ENCODE measurements at regions not wholly inside any gene's neighbourhood (a gene's known extent, or its start where the extent isn't known, plus 50 kb on each side); places are given as distances from the start of the nearest gene placed in this dataset.

DNA sequence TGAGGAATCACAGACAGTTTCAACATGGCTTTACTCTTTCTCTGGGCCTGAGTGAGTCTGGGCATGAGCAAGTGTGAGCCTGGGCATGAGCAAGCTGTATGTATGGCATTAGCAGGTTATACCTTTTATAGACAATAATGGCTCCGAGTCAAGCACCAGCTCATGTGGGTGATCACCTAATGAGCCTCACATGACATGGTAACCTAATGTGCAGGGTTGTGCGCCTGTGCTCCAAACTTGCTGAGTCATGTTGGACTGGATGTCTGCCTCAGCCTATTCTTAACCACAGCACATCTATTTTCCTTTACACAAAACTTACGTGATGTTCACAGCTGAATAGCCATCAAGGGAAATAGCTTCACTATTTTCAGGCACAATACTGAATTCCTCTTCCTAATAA, 236.2 kb upstream of the NRIP1 start:
- TF ChIP-seq, protein P1, sequence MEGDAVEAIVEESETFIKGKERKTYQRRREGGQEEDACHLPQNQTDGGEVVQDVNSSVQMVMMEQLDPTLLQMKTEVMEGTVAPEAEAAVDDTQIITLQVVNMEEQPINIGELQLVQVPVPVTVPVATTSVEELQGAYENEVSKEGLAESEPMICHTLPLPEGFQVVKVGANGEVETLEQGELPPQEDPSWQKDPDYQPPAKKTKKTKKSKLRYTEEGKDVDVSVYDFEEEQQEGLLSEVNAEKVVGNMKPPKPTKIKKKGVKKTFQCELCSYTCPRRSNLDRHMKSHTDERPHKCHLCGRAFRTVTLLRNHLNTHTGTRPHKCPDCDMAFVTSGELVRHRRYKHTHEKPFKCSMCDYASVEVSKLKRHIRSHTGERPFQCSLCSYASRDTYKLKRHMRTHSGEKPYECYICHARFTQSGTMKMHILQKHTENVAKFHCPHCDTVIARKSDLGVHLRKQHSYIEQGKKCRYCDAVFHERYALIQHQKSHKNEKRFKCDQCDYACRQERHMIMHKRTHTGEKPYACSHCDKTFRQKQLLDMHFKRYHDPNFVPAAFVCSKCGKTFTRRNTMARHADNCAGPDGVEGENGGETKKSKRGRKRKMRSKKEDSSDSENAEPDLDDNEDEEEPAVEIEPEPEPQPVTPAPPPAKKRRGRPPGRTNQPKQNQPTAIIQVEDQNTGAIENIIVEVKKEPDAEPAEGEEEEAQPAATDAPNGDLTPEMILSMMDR (IDR thresholded peaks at IDR 0.05; ENCODE audit: unreplicated experiment): no peak
- peaks cover 2% of the 10 kb centered on the region for H3K27me3 Mint-ChIP-seq (ENCODE audit: unreplicated experiment)
- no peak overlapping the region for H3K27ac Mint-ChIP-seq (ENCODE audit: unreplicated experiment)
- H3K9me3 Mint-ChIP-seq (ENCODE audit: unreplicated experiment): no peaks in the 10 kb centered on the region
- no peak overlapping the region for H3K4me3 Mint-ChIP-seq (ENCODE audit: unreplicated experiment)
- H3K36me3 Mint-ChIP-seq (ENCODE audit: low read depth, unreplicated experiment): no peaks in the 10 kb centered on the region
- H3K4me1 Mint-ChIP-seq (ENCODE audit: unreplicated experiment): peaks cover 3% of the 10 kb centered on the region
- no peak for DNase-seq (ENCODE audit: low spot score)

DNA sequence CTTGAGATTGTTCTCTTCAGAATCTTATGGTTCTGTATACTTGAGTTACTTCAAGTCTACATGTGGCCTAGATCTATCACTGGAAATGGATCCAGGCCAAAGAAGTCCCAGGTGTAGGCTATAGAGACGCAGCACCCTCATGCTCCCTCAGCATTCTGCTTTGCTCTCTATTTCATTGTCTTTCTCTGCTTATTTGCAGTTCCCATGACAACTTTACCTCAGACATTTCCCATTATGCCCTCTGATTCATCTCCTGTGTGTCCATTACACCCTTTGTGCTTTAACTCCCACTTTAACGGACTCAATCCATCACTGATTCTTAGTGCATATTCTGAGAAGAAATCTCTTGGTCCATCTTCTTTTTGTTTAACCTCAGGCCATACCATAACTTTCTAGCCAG, 236.9 kb upstream of the NRIP1 start:
- DNase-seq (ENCODE audit: low spot score): no peak
- H3K9me3 Mint-ChIP-seq (ENCODE audit: unreplicated experiment): no peaks in the 10 kb centered on the region
- no peak overlapping the region for H3K4me3 Mint-ChIP-seq (ENCODE audit: unreplicated experiment)
- no peaks in the 10 kb centered on the region for H3K36me3 Mint-ChIP-seq (ENCODE audit: low read depth, unreplicated experiment)
- H3K27me3 Mint-ChIP-seq (ENCODE audit: unreplicated experiment): peaks cover 2% of the 10 kb centered on the region
- TF ChIP-seq, protein P1 (IDR thresholded peaks at IDR 0.05; ENCODE audit: unreplicated experiment): no peak
- no peak overlapping the region for H3K27ac Mint-ChIP-seq (ENCODE audit: unreplicated experiment)
- peaks cover 3% of the 10 kb centered on the region for H3K4me1 Mint-ChIP-seq (ENCODE audit: unreplicated experiment)

DNA sequence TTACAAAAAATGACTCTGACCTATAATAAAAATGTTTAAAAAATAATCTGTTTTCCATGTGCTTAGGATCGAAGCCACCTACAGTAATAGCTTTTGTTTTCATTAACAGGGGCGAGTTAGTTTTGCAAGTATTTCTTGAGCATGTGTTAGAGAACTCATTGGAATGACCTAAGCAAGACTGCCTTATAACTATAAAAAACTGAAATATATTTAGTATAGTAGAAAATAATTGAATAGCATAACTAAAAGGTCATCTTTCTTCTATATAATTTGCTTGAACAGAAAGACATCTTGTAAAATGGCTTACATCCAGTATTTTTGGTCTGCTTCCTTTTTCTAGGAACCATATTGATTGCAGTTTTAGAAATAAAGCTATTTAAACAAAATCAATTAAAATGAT, 241.5 kb upstream of the NRIP1 start:
- Mint-ChIP-seq H3K27ac (ENCODE audit: unreplicated experiment) (no peak overlapping the region), H3K4me1 (ENCODE audit: unreplicated experiment) (no peaks in the 10 kb centered on the region), H3K9me3 (ENCODE audit: unreplicated experiment) (no peaks in the 10 kb centered on the region), H3K27me3 (ENCODE audit: unreplicated experiment) (no peaks in the 10 kb centered on the region), H3K4me3 (ENCODE audit: unreplicated experiment) (no peak overlapping the region), H3K36me3 (ENCODE audit: low read depth, unreplicated experiment) (no peaks in the 10 kb centered on the region)
- TF ChIP-seq, protein P1 (IDR thresholded peaks at IDR 0.05; ENCODE audit: unreplicated experiment): no peak
- no peak for DNase-seq (ENCODE audit: low spot score)

DNA sequence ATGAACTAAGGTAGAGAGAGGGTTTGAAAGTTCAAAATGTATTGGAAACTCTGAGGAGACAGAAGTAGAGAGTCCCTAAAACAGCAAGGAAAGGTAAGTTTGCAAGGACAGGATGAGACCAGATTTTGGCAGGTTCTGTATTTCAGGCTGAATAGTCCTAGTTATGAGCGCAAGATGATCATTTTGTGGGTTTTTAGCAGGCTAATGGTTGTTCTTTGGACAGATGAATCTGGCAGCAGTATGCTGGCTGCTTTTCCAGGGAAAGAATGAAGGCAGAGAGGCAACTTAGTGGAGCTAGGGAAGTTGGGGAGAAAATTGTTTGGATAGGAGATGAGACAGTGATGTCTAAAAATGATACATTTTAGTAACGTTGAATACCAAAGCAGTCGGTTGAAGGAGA, 243.5 kb upstream of the NRIP1 start:
- no peak overlapping the region for H3K27ac Mint-ChIP-seq (ENCODE audit: unreplicated experiment)
- TF ChIP-seq, protein P1 (IDR thresholded peaks at IDR 0.05; ENCODE audit: unreplicated experiment): no peak
- H3K4me3 Mint-ChIP-seq (ENCODE audit: unreplicated experiment): no peak overlapping the region
- H3K27me3 Mint-ChIP-seq (ENCODE audit: unreplicated experiment): no peaks in the 10 kb centered on the region
- DNase-seq (ENCODE audit: low spot score): no peak
- no peaks in the 10 kb centered on the region for H3K36me3 Mint-ChIP-seq (ENCODE audit: low read depth, unreplicated experiment)
- H3K9me3 Mint-ChIP-seq (ENCODE audit: unreplicated experiment): no peaks in the 10 kb centered on the region
- H3K4me1 Mint-ChIP-seq (ENCODE audit: unreplicated experiment): no peaks in the 10 kb centered on the region

DNA sequence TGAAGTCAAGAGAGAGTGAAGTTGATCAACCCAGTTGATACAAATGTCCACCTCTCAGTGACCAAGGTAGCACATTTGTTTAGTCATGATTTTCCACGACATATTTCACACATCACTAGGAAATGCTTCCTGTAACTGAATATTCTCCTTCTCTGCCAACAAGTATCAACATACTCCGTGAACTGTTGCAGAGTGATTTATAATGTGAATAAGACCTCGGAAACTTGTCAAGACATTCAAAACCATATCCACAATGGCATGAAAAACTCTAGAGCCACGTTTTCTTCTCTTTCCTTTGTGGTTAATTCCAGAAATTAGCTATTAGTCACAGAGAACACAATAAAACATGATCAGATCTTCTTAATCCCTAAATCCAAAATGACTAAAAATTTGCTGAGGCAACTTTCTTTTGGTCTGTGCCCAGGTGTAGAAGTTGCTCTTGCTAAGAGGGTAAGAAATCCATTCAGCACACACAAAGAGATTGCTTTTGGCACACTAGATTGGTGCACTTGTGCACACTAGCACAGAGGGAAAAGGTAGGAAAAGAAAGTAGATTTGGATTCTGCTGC, 244.3 kb upstream of the NRIP1 start:
- no peak overlapping the region for H3K27ac Mint-ChIP-seq (ENCODE audit: unreplicated experiment)
- no peaks in the 10 kb centered on the region for H3K27me3 Mint-ChIP-seq (ENCODE audit: unreplicated experiment)
- no peaks in the 10 kb centered on the region for H3K9me3 Mint-ChIP-seq (ENCODE audit: unreplicated experiment)
- TF ChIP-seq, protein P1 (IDR thresholded peaks at IDR 0.05; ENCODE audit: unreplicated experiment): no peak
- H3K4me1 Mint-ChIP-seq (ENCODE audit: unreplicated experiment): no peaks in the 10 kb centered on the region
- DNase-seq (ENCODE audit: low spot score): no peak
- no peak overlapping the region for H3K4me3 Mint-ChIP-seq (ENCODE audit: unreplicated experiment)
- no peaks in the 10 kb centered on the region for H3K36me3 Mint-ChIP-seq (ENCODE audit: low read depth, unreplicated experiment)

Data from endothelial cell (in vitro differentiated cells).